ENCODE measurements at regions not wholly inside any gene's neighbourhood (a gene's known extent, or its start where the extent isn't known, plus 50 kb on each side); places are given as distances from the start of the nearest gene placed in this dataset.

- no peaks in the 10 kb centered on the region for H3K9me3 ChIP-seq (ENCODE audit: low read depth)
- no peaks in the 10 kb centered on the region for H3K36me3 ChIP-seq
- H3K4me1 ChIP-seq (ENCODE audit: low read depth): no peaks in the 10 kb centered on the region
- no peak for DNase-seq (ENCODE audit: low read depth in 1 of 2, low spot score in 1 of 2)
- no peak for TF ChIP-seq CTCF (IDR thresholded peaks at IDR 0.05; ENCODE audit: low read depth, low read length)
- H3K4me3 ChIP-seq: no peak overlapping the region
- no peaks in the 10 kb centered on the region for H3K27me3 ChIP-seq
- H3K27ac ChIP-seq: no peak overlapping the region
Measured at GRCh38 chr13:97079726-97080125, 85.5 kb upstream of the OXGR1 start.

GRCh38 chr13:97082461-97083207 is 88.4 kb upstream of the OXGR1 start:
- H3K4me1 ChIP-seq (ENCODE audit: low read depth): no peaks in the 10 kb centered on the region
- no peak overlapping the region for H3K4me3 ChIP-seq
- H3K36me3 ChIP-seq: no peaks in the 10 kb centered on the region
- H3K27me3 ChIP-seq: no peaks in the 10 kb centered on the region
- DNase-seq (ENCODE audit: low read depth in 1 of 2, low spot score in 1 of 2): no peak
- no peaks in the 10 kb centered on the region for H3K9me3 ChIP-seq (ENCODE audit: low read depth)
- no peak overlapping the region for H3K27ac ChIP-seq
- TF ChIP-seq CTCF (IDR thresholded peaks at IDR 0.05; ENCODE audit: low read depth, low read length): no peak

DNA sequence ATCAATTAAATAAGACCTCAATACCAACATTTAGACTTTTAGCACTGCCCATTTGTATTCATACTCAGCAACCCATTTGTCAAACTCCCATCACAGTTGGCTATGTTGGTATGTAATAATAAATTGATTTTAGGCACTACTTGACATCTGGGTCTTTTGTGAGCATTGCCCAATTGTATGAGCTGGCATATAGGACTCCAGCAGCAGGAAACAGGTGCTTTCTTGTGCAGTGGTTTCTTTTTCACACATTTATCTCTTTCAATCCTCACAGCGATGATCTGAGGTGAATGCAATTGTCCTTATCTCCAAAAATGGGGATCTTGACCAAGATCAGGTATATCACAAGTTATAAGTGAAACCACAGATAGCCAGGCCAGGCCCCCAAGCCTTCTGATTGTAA is 96.9 kb upstream of the OXGR1 start:
- no peak for TF ChIP-seq CTCF (IDR thresholded peaks at IDR 0.05; ENCODE audit: low read depth, low read length)
- H3K36me3 ChIP-seq: no peaks in the 10 kb centered on the region
- H3K4me1 ChIP-seq (ENCODE audit: low read depth): no peaks in the 10 kb centered on the region
- H3K27me3 ChIP-seq: no peaks in the 10 kb centered on the region
- no peak overlapping the region for H3K27ac ChIP-seq
- H3K9me3 ChIP-seq (ENCODE audit: low read depth): no peaks in the 10 kb centered on the region
- no peak for DNase-seq (ENCODE audit: low read depth in 1 of 2, low spot score in 1 of 2)
- no peak overlapping the region for H3K4me3 ChIP-seq

DNA sequence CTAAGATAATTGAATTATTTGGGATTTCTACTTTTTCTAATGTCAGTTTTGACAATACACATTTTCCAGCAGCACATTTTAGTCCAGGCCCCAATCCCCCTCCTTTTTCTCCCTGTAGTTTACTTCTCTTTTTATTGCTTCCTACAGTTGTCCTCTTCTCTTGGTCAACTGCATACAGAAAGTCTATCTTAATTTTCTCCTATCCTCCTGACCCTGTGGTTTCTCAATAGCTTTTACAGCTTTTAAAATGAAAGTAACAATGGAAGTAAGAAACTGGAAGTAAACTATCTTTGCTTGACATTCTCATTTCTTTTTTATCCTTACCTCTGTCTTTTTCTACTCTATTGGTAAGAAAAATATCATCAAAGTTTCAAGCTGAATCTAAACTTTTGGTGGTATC is 106.5 kb upstream of the OXGR1 start:
- no peak overlapping the region for H3K27ac ChIP-seq
- no peaks in the 10 kb centered on the region for H3K36me3 ChIP-seq
- TF ChIP-seq CTCF (IDR thresholded peaks at IDR 0.05; ENCODE audit: low read depth, low read length): no peak
- no peaks in the 10 kb centered on the region for H3K27me3 ChIP-seq
- no peak overlapping the region for H3K4me3 ChIP-seq
- H3K4me1 ChIP-seq (ENCODE audit: low read depth): no peaks in the 10 kb centered on the region
- H3K9me3 ChIP-seq (ENCODE audit: low read depth): no peaks in the 10 kb centered on the region
- no peak for DNase-seq (ENCODE audit: low read depth in 1 of 2, low spot score in 1 of 2)

DNA sequence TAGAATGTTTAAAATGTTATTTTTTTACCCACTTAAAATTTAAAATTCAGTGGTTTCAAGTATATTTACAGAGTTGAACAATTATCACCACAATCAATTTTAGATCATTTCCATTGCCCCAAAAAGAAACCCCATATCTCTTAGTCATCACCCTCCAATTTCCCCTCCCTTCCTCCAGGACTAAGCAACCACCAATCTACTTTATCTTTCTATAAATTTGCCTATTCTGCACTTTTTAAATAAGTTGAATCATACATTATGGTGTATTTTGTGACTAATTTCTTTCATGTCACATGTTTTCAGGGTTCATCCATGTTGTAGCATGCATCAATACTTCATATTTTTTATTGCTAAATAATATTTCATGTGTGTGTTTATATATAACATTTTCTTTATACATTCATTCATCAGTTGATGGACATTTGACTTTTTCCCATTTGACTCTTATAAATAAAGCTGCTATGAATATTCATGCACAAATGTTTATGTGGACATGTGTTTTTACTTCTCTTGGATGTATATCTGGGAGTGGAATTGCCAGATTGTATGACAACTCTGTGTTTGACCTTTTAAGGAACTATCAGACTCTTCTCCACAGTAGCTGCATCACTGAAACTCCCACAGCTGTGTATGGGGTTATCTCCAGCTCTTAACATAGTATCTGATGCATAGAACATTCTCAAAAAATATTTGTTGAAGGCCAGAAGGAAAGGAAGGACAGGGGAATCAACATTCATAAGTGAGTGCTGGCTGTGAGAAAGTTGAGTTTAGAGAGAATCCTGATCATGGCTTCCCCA is 107.8 kb upstream of the OXGR1 start:
- H3K27ac ChIP-seq: no peak overlapping the region
- H3K4me3 ChIP-seq: no peak overlapping the region
- no peak for TF ChIP-seq CTCF (IDR thresholded peaks at IDR 0.05; ENCODE audit: low read depth, low read length)
- DNase-seq (ENCODE audit: low read depth in 1 of 2, low spot score in 1 of 2): no peak
- H3K4me1 ChIP-seq (ENCODE audit: low read depth): no peaks in the 10 kb centered on the region
- no peaks in the 10 kb centered on the region for H3K36me3 ChIP-seq
- no peaks in the 10 kb centered on the region for H3K27me3 ChIP-seq
- H3K9me3 ChIP-seq (ENCODE audit: low read depth): no peaks in the 10 kb centered on the region
